CD4-positive, alpha-beta T cell (primary cell): ENCODE measurements at regions not wholly inside any gene's neighbourhood (a gene's known extent, or its start where the extent isn't known, plus 50 kb on each side); places are given as distances from the start of the nearest gene placed in this dataset.

Experiments used
- ATAC-seq: fragments of 200-7000 bp; cut with Tn5 transposase; one replicate; pipeline ENCODE4 v1.10.0; 2022; ENCODE audit warnings: mild to moderate bottlenecking; ENCODE audit not compliant: poor library complexity
- CTCF ChIA-PET: fragments of 350-600 bp; sonication (Branson Sonifier 250); formaldehyde crosslinking; loops from one replicate; lab custom pipeline; 2021; ENCODE audit warnings: antibody characterized with exemption, inconsistent platforms; lab: Charles Lee
- POLR2A ChIA-PET: fragments of 350-600 bp; sonication (Branson Sonifier 250); formaldehyde crosslinking; loops from one replicate; lab custom pipeline; 2021; ENCODE audit warnings: antibody characterized with exemption, inconsistent platforms; lab: Charles Lee
- DNase-seq, 14 experiments: peaks; one replicate each; pipeline ENCODE4 v3.0.0-alpha.2; 2013 to 2020; ENCODE audit warnings: mixed read lengths in 2 of 14
- H3K27ac ChIP-seq, 2 donors: one replicate each; pipeline versions ENCODE4 v1.5.1 to v1.7.0; 2013; ENCODE audit warnings: low read length in 2 of 2, low read depth in 1 of 2, mild to moderate bottlenecking in 1 of 2
- H3K27me3 ChIP-seq, 2 experiments: 1 replicate in 1 of 2; 2 replicates in 1 of 2; pipeline versions ENCODE4 v1.6.1 to v1.7.0; 2013; ENCODE audit warnings: low read length in 2 of 2, control low read depth in 1 of 2, mild to moderate bottlenecking in 1 of 2, moderate library complexity in 1 of 2; ENCODE audit not compliant: insufficient read depth in 2 of 2, control insufficient read depth in 1 of 2
- H3K36me3 ChIP-seq: one replicate; pipeline ENCODE4 v1.6.1; 2013; ENCODE audit warnings: low read length, control low read depth; ENCODE audit not compliant: insufficient read depth
- H3K4me1 ChIP-seq: one replicate; pipeline ENCODE4 v1.6.1; 2013; ENCODE audit warnings: low read length, control low read depth; ENCODE audit not compliant: insufficient read depth
- H3K4me3 ChIP-seq: one replicate; pipeline ENCODE4 v1.5.1; 2013; ENCODE audit warnings: mild to moderate bottlenecking, low read length, moderate library complexity
- H3K9me3 ChIP-seq, 2 experiments: 1 replicate in 1 of 2; 2 replicates in 1 of 2; pipeline versions ENCODE4 v1.6.1 to v1.7.0; 2013; ENCODE audit warnings: low read length in 2 of 2, mild to moderate bottlenecking in 2 of 2, control low read depth in 1 of 2, moderate library complexity in 1 of 2; ENCODE audit not compliant: control insufficient read depth in 1 of 2, insufficient read depth in 1 of 2
- H3K27ac Mint-ChIP-seq: one replicate; pipeline ENCODE4 v1.8.0; 2020; ENCODE audit warnings: mixed read lengths
- H3K27me3 Mint-ChIP-seq: one replicate; pipeline ENCODE4 v1.8.0; 2021; ENCODE audit warnings: mixed read lengths
- H3K36me3 Mint-ChIP-seq: one replicate; pipeline ENCODE4 v1.8.0; 2021; ENCODE audit warnings: low read depth, mixed read lengths
- H3K4me1 Mint-ChIP-seq: one replicate; pipeline ENCODE4 v1.8.0; 2021; ENCODE audit warnings: low read depth, mixed read lengths
- H3K4me3 Mint-ChIP-seq: one replicate; pipeline ENCODE4 v1.8.0; 2020; ENCODE audit warnings: mild to moderate bottlenecking, mixed read lengths
- H3K9me3 Mint-ChIP-seq: one replicate; pipeline ENCODE4 v1.8.0; 2020; ENCODE audit warnings: mixed read lengths
- CTCF ChIP-seq: fragments of 200-600 bp; IDR thresholded peaks from one replicate; pipeline ENCODE4 v1.8.0; 2022; ENCODE audit warnings: antibody characterized with exemption, mild to moderate bottlenecking
- intact Hi-C, 2 experiments: fragments of 100-400 bp; cut with DNase I in 1 of 2; cut with micrococcal nuclease in 1 of 2; formaldehyde crosslinking; loops; one replicate each; pipeline versions ENCODE4 v1.15.1 to v1.9.0; 2023 to 2025; cut with DNase I, micrococcal nuclease

- no peaks in the 10 kb centered on the region for H3K27me3 ChIP-seq
- ATAC-seq (no peak), DNase-seq (no peak)
- H3K9me3 Mint-ChIP-seq: peaks cover 12% of the 10 kb centered on the region
- no peaks in the 10 kb centered on the region for H3K27me3 Mint-ChIP-seq
- no peaks in the 10 kb centered on the region for H3K36me3 Mint-ChIP-seq
- H3K4me3 ChIP-seq: no peak overlapping the region
- peaks cover 0 to 4% of the 10 kb centered on the region in 2 experiments for H3K9me3 ChIP-seq
- H3K27ac ChIP-seq: no peak overlapping the region
- H3K4me1 Mint-ChIP-seq: no peaks in the 10 kb centered on the region
- no peaks in the 10 kb centered on the region for H3K36me3 ChIP-seq
- intact Hi-C loops: no loop called here
- POLR2A ChIA-PET: no interaction called here
- no peak for TF ChIP-seq CTCF
- no peaks in the 10 kb centered on the region for H3K4me1 ChIP-seq
- CTCF ChIA-PET: no interaction called here
- H3K27ac Mint-ChIP-seq: no peak overlapping the region
- H3K4me3 Mint-ChIP-seq: no peak overlapping the region
Observed at GRCh38 chr6:104087765-104088164, 772.0 kb downstream of the HACE1 start.

- no peaks in the 10 kb centered on the region for H3K27me3 Mint-ChIP-seq
- no peak overlapping the region for H3K4me3 ChIP-seq
- TF ChIP-seq CTCF: no peak
- H3K4me1 ChIP-seq: no peaks in the 10 kb centered on the region
- no peak overlapping the region for H3K27ac ChIP-seq
- H3K9me3 Mint-ChIP-seq: no peaks in the 10 kb centered on the region
- H3K36me3 Mint-ChIP-seq: no peaks in the 10 kb centered on the region
- H3K4me1 Mint-ChIP-seq: no peaks in the 10 kb centered on the region
- H3K4me3 Mint-ChIP-seq: no peak overlapping the region
- no peak for ATAC-seq
- POLR2A ChIA-PET: no interaction called here
- no peak overlapping the region for H3K27ac Mint-ChIP-seq
- CTCF ChIA-PET: interaction anchor here (0.6 kb wide), 1 partner anchor 880 kb away, joined by 3 read pairs; no protein-coding TSS in a partner anchor
- intact Hi-C loops: no loop called here
- no peak for DNase-seq
- H3K27me3 ChIP-seq: no peaks in the 10 kb centered on the region
- no peaks in the 10 kb centered on the region for H3K9me3 ChIP-seq
- no peaks in the 10 kb centered on the region for H3K36me3 ChIP-seq
Observed at GRCh38 chr6:104068281-104068680, 791.4 kb downstream of the HACE1 start.

GRCh38 chr6:104064876-104065275 lies 794.8 kb downstream of the HACE1 start:
- H3K27ac ChIP-seq: no peak overlapping the region
- no peak for TF ChIP-seq CTCF
- no peak overlapping the region for H3K27ac Mint-ChIP-seq
- ChIA-PET POLR2A (no interaction called here), CTCF (no interaction called here)
- no peaks in the 10 kb centered on the region for H3K36me3 Mint-ChIP-seq
- intact Hi-C loops: no loop called here
- H3K4me3 Mint-ChIP-seq: no peak overlapping the region
- ATAC-seq (no peak), DNase-seq (no peak)
- H3K4me1 ChIP-seq: no peaks in the 10 kb centered on the region
- H3K27me3 Mint-ChIP-seq: no peaks in the 10 kb centered on the region
- H3K27me3 ChIP-seq: no peaks in the 10 kb centered on the region
- no peaks in the 10 kb centered on the region for H3K4me1 Mint-ChIP-seq
- no peaks in the 10 kb centered on the region for H3K36me3 ChIP-seq
- no peaks in the 10 kb centered on the region for H3K9me3 ChIP-seq
- no peak overlapping the region for H3K4me3 ChIP-seq
- peaks cover 2% of the 10 kb centered on the region for H3K9me3 Mint-ChIP-seq
